Panc1 (cell line): ENCODE measurements at regions not wholly inside any gene's neighbourhood (a gene's known extent, or its start where the extent isn't known, plus 50 kb on each side); places are given as distances from the start of the nearest gene placed in this dataset.

Experiments used
- ATAC-seq: fragments of 200-7000 bp; cut with Tn5 transposase; 2 replicates; pipeline ENCODE4 v1.9.1; 2020; ENCODE audit warnings: mild to moderate bottlenecking, moderate library complexity
- BruUV-seq: library from RNA; stranded (reverse); fragments of 400-500 nt; replicated peaks from 2 replicates; lab custom pipeline; 2021; lab: Mats Ljungman, UMichigan
- CTCF ChIA-PET: fragments of 300-600 bp; sonication (Branson Sonifier 250); formaldehyde crosslinking; loops from one replicate; lab custom pipeline; 2022; ENCODE audit warnings: antibody characterized with exemption; lab: Charles Lee
- POLR2A ChIA-PET: fragments of 300-600 bp; sonication (Branson Sonifier 250); formaldehyde crosslinking; loops from one replicate; lab custom pipeline; 2022; ENCODE audit warnings: antibody characterized with exemption; lab: Charles Lee
- DNase-seq: peaks from one replicate; pipeline ENCODE4 v3.0.0-alpha.2; 2010; ENCODE audit warnings: low read depth, low spot score
- H3K27ac ChIP-seq: 2 replicates; pipeline ENCODE4 v1.5.1; 2011; ENCODE audit warnings: mild to moderate bottlenecking, low read length, inconsistent platforms
- H3K27me3 ChIP-seq: fragments of 200-500 bp; sonication (Bioruptor generic); 2 replicates; pipeline ENCODE4 v1.6.0; 2014; ENCODE audit warnings: low read length, inconsistent platforms; ENCODE audit not compliant: control insufficient read depth, insufficient read depth
- H3K36me3 ChIP-seq: fragments of 200-500 bp; sonication (Bioruptor generic); 2 replicates; pipeline ENCODE4 v1.5.1; 2014; ENCODE audit warnings: inconsistent platforms, mild to moderate bottlenecking, low read length, moderate library complexity; ENCODE audit not compliant: control insufficient read depth, insufficient read depth
- H3K4me1 ChIP-seq: 2 replicates; pipeline ENCODE4 v1.5.1; 2011; ENCODE audit warnings: inconsistent platforms, mild to moderate bottlenecking, low read length, moderate library complexity; ENCODE audit not compliant: control insufficient read depth, insufficient read depth
- H3K4me3 ChIP-seq, 2 experiments: 2 replicates each; pipeline ENCODE4 v1.5.1; 2011 to 2012; ENCODE audit warnings: low read depth in 2 of 2, low read length in 2 of 2, mild to moderate bottlenecking in 2 of 2, inconsistent platforms in 1 of 2, moderate library complexity in 1 of 2
- H3K9me3 ChIP-seq: fragments of 200-500 bp; sonication (Bioruptor generic); 2 replicates; pipeline ENCODE4 v1.5.1; 2014; ENCODE audit warnings: low read depth, mild to moderate bottlenecking, inconsistent platforms, low read length, moderate library complexity; ENCODE audit not compliant: control insufficient read depth, insufficient read depth
- POLR2AphosphoS5 ChIP-seq: IDR thresholded peaks from 2 replicates; pipeline ENCODE4 v1.6.1; 2012; ENCODE audit warnings: mild to moderate bottlenecking, low read depth, low read length, moderate library complexity
- REST ChIP-seq, 2 experiments: IDR thresholded peaks; 2 replicates each; pipeline ENCODE4 v1.6.1; 2011 to 2012; ENCODE audit warnings: low read depth in 2 of 2, control low read depth in 1 of 2, low read length in 1 of 2, mild to moderate bottlenecking in 1 of 2, moderate library complexity in 1 of 2; ENCODE audit not compliant: insufficient read depth in 1 of 2
- SIN3A ChIP-seq: IDR thresholded peaks from 2 replicates; pipeline ENCODE4 v1.6.1; 2012; ENCODE audit warnings: low read depth, mild to moderate bottlenecking, low read length, moderate library complexity, borderline replicate concordance; ENCODE audit not compliant: insufficient read depth
- TCF7L2 ChIP-seq: IDR thresholded peaks from 2 replicates; pipeline ENCODE4 v1.6.1; 2011; ENCODE audit warnings: mild to moderate bottlenecking, low read depth, low read length, inconsistent platforms
- in situ Hi-C: cut with HindIII; loops from 2 replicates; pipeline ENCODE4 v1.10.0; 2016; ENCODE audit warnings: low sequenced_read_pairs, low pct_unique_long_range_greater_than_20kb
- intact Hi-C: fragments of 100-400 bp; cut with micrococcal nuclease; formaldehyde crosslinking; loops from one replicate; pipeline ENCODE4 v1.10.0; 2022; ENCODE audit not compliant: unreplicated experiment
- TF ChIP-seq, protein P1 (sequence below): fragments of 450-650 bp; IDR thresholded peaks from 2 replicates; pipeline ENCODE4 v1.5.1; 2017; ENCODE audit warnings: mild to moderate bottlenecking

- intact Hi-C loops (no loop called here), in situ Hi-C loops (no loop called here)
- CTCF ChIA-PET: no interaction called here
- no peaks in the 10 kb centered on the region for H3K9me3 ChIP-seq
- no peak overlapping the region for H3K27ac ChIP-seq
- BruUV-seq: no TSS peak
- no peaks in the 10 kb centered on the region for H3K4me1 ChIP-seq
- no peaks in the 10 kb centered on the region for H3K27me3 ChIP-seq
- ATAC-seq: no peak
- H3K4me3 ChIP-seq: no peak overlapping the region
- H3K36me3 ChIP-seq: no peaks in the 10 kb centered on the region
- POLR2A ChIA-PET: no interaction called here
- TF ChIP-seq, protein P1, sequence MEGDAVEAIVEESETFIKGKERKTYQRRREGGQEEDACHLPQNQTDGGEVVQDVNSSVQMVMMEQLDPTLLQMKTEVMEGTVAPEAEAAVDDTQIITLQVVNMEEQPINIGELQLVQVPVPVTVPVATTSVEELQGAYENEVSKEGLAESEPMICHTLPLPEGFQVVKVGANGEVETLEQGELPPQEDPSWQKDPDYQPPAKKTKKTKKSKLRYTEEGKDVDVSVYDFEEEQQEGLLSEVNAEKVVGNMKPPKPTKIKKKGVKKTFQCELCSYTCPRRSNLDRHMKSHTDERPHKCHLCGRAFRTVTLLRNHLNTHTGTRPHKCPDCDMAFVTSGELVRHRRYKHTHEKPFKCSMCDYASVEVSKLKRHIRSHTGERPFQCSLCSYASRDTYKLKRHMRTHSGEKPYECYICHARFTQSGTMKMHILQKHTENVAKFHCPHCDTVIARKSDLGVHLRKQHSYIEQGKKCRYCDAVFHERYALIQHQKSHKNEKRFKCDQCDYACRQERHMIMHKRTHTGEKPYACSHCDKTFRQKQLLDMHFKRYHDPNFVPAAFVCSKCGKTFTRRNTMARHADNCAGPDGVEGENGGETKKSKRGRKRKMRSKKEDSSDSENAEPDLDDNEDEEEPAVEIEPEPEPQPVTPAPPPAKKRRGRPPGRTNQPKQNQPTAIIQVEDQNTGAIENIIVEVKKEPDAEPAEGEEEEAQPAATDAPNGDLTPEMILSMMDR: no peak
- TF ChIP-seq POLR2AphosphoS5 (no peak), REST (IDR thresholded peaks at IDR 0.05; ENCODE audit: insufficient read depth in 1 of 2, low read depth in 2 of 2, low read length in 1 of 2) (no peak), TCF7L2 (no peak), SIN3A (no peak)
- DNase-seq: no peak
Measured at GRCh38 chr2:67717692-67718091, 320.6 kb downstream of the ETAA1 start.

DNA sequence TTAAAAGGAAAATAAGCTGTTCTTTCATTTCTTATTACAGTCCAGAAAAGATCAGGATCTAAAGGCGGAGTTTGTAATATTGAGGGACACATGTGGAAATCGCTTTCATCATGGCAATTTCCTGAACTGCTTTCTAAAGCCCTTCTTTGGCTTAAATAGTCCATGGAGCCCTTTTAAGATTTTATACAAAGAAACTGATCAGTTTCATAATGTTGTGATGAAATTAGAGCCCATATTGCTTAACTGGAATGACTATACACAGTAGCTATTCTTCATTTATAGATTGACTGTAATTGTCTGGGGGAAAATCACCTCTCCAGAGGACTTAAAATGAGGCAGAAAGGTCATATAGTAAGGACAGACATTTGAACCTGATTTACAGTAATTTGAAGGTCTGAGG is 322.2 kb downstream of the ETAA1 start:
- BruUV-seq: no TSS peak
- ATAC-seq (no peak), DNase-seq (no peak)
- H3K4me3 ChIP-seq: no peak overlapping the region
- CTCF ChIA-PET: no interaction called here
- no peak for TF ChIP-seq TCF7L2
- TF ChIP-seq SIN3A: no peak
- TF ChIP-seq, protein P1: no peak
- no peak for TF ChIP-seq REST (IDR thresholded peaks at IDR 0.05; ENCODE audit: insufficient read depth in 1 of 2, low read depth in 2 of 2, low read length in 1 of 2)
- TF ChIP-seq POLR2AphosphoS5: no peak
- H3K27me3 ChIP-seq: no peaks in the 10 kb centered on the region
- H3K4me1 ChIP-seq: no peaks in the 10 kb centered on the region
- H3K9me3 ChIP-seq: no peaks in the 10 kb centered on the region
- H3K27ac ChIP-seq: no peak overlapping the region
- intact Hi-C loops (no loop called here), in situ Hi-C loops (no loop called here)
- no peaks in the 10 kb centered on the region for H3K36me3 ChIP-seq
- POLR2A ChIA-PET: no interaction called here
